ENCODE measurements at regions not wholly inside any gene's neighbourhood (a gene's known extent, or its start where the extent isn't known, plus 50 kb on each side); places are given as distances from the start of the nearest gene placed in this dataset.

DNA sequence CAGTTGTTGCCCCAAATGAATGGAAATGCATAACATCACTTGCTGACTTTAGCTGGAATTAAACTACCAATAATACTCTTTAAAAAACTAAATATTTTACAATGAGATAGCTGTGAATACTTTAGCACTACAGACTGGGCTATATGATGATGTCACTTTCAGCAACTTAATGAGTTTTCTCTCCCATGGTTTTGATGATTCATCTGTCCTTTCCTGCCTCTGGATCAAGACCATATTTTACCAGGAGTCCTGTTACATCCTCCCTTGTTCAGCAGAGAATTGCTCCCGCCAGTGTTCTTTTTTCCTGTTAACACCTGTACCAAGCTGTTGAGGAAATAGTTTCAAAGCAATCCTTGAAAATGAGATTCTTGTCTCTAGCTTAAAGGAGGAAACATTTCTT, 543.0 kb downstream of the SPRY1 start:
- H3K27me3 ChIP-seq, result no peaks in the 10 kb centered on the region
- no peak overlapping the region for H3K4me3 ChIP-seq
- 58% methylated on average over 1 of the region's 1 CpG for WGBS
- peaks cover 6% of the 10 kb centered on the region for H3K4me1 ChIP-seq
- no peak for DNase-seq (ENCODE audit: low spot score in 2 of 2)
- TF ChIP-seq EP300 (IDR thresholded peaks at IDR 0.05), result no peak
- TF ChIP-seq POLR2A (IDR thresholded peaks at IDR 0.05), result no peak
- TF ChIP-seq, protein P1, sequence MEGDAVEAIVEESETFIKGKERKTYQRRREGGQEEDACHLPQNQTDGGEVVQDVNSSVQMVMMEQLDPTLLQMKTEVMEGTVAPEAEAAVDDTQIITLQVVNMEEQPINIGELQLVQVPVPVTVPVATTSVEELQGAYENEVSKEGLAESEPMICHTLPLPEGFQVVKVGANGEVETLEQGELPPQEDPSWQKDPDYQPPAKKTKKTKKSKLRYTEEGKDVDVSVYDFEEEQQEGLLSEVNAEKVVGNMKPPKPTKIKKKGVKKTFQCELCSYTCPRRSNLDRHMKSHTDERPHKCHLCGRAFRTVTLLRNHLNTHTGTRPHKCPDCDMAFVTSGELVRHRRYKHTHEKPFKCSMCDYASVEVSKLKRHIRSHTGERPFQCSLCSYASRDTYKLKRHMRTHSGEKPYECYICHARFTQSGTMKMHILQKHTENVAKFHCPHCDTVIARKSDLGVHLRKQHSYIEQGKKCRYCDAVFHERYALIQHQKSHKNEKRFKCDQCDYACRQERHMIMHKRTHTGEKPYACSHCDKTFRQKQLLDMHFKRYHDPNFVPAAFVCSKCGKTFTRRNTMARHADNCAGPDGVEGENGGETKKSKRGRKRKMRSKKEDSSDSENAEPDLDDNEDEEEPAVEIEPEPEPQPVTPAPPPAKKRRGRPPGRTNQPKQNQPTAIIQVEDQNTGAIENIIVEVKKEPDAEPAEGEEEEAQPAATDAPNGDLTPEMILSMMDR (IDR thresholded peaks at IDR 0.05), result no peak
- TF ChIP-seq POLR2AphosphoS5 (IDR thresholded peaks at IDR 0.05), result no peak
- no peaks in the 10 kb centered on the region for H3K9me3 ChIP-seq
- no peaks in the 10 kb centered on the region for H3K36me3 ChIP-seq
- H3K27ac ChIP-seq, result no peak overlapping the region

DNA sequence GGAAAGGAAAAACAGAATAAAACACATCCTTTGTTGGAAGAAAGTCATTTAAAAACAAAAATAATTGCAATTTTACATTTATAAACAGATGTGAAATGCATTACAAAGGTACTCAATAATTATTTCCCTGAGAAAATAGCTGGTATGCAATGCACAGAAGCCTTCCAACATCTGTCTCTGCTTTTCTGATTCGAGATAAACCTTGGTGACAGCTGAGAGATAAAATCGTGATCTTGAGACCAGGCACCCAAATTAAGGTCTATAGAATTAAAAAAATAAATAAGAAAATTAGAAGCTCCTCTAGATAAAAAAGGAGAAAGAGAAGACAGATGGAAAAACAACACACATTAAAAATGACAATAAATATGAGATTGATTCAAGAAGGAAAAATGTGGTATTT, 544.0 kb downstream of the SPRY1 start:
- TF ChIP-seq EP300 (IDR thresholded peaks at IDR 0.05) (no peak), POLR2AphosphoS5 (IDR thresholded peaks at IDR 0.05) (no peak), POLR2A (IDR thresholded peaks at IDR 0.05) (no peak)
- TF ChIP-seq, protein P1 (IDR thresholded peaks at IDR 0.05), result no peak
- no peaks in the 10 kb centered on the region for H3K27me3 ChIP-seq
- H3K9me3 ChIP-seq, result no peaks in the 10 kb centered on the region
- H3K4me1 ChIP-seq, result peaks cover 6% of the 10 kb centered on the region
- H3K27ac ChIP-seq, result no peak overlapping the region
- no peak overlapping the region for H3K4me3 ChIP-seq
- no peak for DNase-seq (ENCODE audit: low spot score in 2 of 2)
- WGBS, result 69% methylated on average over 2 of the region's 2 CpGs
- no peaks in the 10 kb centered on the region for H3K36me3 ChIP-seq

DNA sequence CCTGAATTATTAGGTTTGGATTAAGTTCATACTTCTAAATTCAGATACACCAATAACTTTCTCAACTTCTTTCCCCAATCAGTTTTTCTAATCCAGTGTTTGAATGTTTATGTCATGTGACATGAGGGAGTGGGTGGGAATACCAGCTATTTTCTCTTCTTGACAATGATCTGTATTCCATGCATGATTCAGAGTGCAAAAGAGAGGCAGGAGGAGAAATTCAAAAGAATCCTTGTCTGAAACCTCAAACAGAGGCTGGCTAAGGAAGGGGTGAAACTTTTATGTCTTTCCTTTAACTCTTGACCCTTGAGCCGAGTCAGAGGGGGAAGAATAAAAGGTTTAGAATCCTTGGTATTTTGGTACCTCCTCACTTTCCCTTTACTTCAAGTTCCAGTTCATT, 544.7 kb downstream of the SPRY1 start:
- H3K36me3 ChIP-seq, result no peaks in the 10 kb centered on the region
- TF ChIP-seq POLR2AphosphoS5 (IDR thresholded peaks at IDR 0.05) (no peak), EP300 (IDR thresholded peaks at IDR 0.05) (no peak), POLR2A (IDR thresholded peaks at IDR 0.05) (no peak)
- TF ChIP-seq, protein P1 (IDR thresholded peaks at IDR 0.05), result no peak
- no peaks in the 10 kb centered on the region for H3K9me3 ChIP-seq
- WGBS, result 78% methylated on average over 1 of the region's 1 CpG
- DNase-seq (ENCODE audit: low spot score in 2 of 2), result no peak
- no peaks in the 10 kb centered on the region for H3K27me3 ChIP-seq
- H3K4me3 ChIP-seq, result no peak overlapping the region
- H3K4me1 ChIP-seq, result peaks cover 6% of the 10 kb centered on the region
- H3K27ac ChIP-seq, result no peak overlapping the region

DNA sequence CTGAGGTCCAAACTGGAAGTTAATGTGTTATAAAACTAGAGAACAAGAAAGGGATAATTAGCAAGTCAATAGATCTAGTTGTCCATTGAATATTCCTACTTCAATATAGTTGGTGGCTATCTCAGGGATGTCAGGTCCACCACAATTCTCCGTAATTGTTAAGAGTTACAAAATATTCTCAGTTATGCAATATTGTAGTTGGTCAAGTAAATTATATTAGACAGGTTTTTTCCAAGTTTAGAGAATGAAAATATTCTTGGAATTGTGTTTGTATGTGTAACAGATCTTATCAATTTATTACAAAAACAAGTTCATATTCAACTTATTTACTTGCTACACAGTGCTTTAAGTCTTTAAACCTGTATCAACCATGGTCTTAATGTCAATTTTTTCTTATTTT, 547.4 kb downstream of the SPRY1 start:
- no peak overlapping the region for H3K27ac ChIP-seq
- 71% methylated on average over 1 of the region's 1 CpG for WGBS

DNA sequence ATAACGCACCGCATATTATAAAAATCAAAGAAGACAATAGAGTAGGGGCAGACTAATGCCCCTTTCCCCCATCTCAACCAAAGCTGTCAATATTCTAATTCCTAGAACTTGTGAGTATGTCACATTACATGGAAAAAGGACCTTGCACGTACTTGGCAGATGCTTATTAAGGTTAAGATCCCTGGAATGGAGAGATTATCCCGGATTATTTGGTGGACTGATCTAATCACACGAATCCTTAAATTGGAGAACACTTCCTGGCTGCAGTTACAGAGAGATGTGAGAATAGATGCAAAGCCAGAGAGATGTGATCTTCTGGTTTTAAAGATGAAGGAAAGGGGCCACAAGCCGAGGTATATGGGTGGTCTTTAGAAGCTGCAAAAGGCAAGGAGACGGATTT, 548.7 kb downstream of the SPRY1 start:
- Histone ChIP-seq H3K36me3 (no peaks in the 10 kb centered on the region), H3K27me3 (no peaks in the 10 kb centered on the region), H3K9me3 (no peaks in the 10 kb centered on the region), H3K4me1 (no peaks in the 10 kb centered on the region), H3K4me3 (no peak overlapping the region), H3K27ac (no peak overlapping the region)
- no peak for DNase-seq (ENCODE audit: low spot score in 2 of 2)
- TF ChIP-seq EP300 (IDR thresholded peaks at IDR 0.05) (no peak), POLR2A (IDR thresholded peaks at IDR 0.05) (no peak), POLR2AphosphoS5 (IDR thresholded peaks at IDR 0.05) (no peak)
- TF ChIP-seq, protein P1 (IDR thresholded peaks at IDR 0.05), result no peak
- 92% methylated on average over 7 of the region's 7 CpGs for WGBS

More for the DNA sequence above, 547.4 kb downstream of the SPRY1 start:
- Histone ChIP-seq H3K27me3 (no peaks in the 10 kb centered on the region), H3K4me1 (peaks cover 4% of the 10 kb centered on the region), H3K9me3 (no peaks in the 10 kb centered on the region), H3K4me3 (no peak overlapping the region), H3K36me3 (no peaks in the 10 kb centered on the region)
- TF ChIP-seq EP300 (IDR thresholded peaks at IDR 0.05) (no peak), POLR2A (IDR thresholded peaks at IDR 0.05) (no peak), POLR2AphosphoS5 (IDR thresholded peaks at IDR 0.05) (no peak)
- TF ChIP-seq, protein P1 (IDR thresholded peaks at IDR 0.05), result no peak
- DNase-seq (ENCODE audit: low spot score in 2 of 2), result no peak

All from suprapubic skin (tissue), 4 donors.